Hematopoietic multipotent progenitor cell treated with erythropoietin and hydrocortisone succinate and interleukin-3 and kit ligand, for 6 days (in vitro differentiated cells): ENCODE measurements at regions not wholly inside any gene's neighbourhood (a gene's known extent, or its start where the extent isn't known, plus 50 kb on each side); places are given as distances from the start of the nearest gene placed in this dataset.
"Not testable (repeated sequence)": the region's sequence is repeated elsewhere in the genome, so short reads cannot be mapped to it uniquely, and the experiment has no call there.

ENCODE experiments used
- DNase-seq: peaks from one replicate; pipeline ENCODE4 v3.0.0-alpha.2; 2015

DNA sequence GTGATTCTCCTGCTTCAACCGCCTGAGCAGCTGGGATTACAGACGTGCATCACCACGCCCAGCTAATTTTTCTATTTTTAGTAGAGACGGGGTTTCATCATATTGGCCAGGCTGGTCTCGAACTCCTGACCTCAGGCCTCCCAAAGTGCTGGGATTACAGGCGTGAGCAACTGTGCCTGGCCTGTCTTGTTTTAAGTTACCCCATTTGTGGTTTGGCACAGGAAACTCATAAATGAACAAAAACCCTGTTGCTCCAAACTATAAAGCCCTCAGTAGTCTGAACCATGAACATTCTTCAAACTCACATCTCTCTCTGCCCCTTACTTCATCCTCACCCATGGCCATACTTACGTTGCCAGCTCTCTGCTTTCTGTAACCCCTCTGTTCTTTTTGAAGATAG lies 61.7 kb downstream of the RHOU start:
- DNase-seq: not testable (repeated sequence)

DNA sequence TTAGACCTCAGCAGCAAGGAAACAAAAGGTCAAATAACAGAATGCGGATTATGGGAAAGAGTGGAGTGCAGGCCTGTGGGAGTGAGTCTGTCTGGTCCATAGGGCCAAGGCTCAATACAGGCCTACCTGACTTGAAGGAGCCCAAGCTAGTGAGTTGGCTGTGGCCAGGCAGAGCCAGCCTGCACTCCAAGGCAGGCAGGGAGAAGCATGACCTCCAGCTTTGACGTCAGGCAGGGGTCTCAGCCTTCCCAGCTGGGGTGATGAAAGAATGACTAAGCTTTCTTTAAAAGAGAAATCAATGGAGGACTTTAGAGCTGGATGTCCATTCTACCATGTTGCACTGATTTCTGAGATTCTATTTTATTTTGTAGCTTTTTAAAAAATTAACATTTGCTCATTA lies 62.8 kb downstream of the RHOU start:
- DNase-seq: no peak

- DNase-seq: no peak
Observed at GRCh38 chr1:228798548-228798947, 63.3 kb downstream of the RHOU start.

DNA sequence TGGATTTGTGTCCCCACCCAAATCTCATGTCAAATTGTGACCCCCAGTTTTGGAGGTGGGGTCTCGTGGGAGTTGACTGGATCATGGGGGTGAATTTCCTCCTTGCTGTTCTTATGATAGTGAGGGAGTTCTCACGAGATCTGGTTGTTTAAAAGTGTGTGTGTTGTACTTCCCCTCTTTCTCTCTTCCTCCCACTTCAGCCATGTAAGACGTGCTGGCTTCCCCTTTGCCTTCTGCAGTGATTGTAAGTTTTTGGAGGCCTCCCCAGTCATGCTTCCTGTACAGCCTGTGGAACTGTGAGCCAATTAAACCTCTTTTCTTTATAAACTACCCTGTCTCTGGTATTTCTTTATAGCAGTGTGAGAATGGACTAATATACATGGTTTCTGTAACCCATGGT lies 64.6 kb downstream of the RHOU start:
- DNase-seq: no peak

DNA sequence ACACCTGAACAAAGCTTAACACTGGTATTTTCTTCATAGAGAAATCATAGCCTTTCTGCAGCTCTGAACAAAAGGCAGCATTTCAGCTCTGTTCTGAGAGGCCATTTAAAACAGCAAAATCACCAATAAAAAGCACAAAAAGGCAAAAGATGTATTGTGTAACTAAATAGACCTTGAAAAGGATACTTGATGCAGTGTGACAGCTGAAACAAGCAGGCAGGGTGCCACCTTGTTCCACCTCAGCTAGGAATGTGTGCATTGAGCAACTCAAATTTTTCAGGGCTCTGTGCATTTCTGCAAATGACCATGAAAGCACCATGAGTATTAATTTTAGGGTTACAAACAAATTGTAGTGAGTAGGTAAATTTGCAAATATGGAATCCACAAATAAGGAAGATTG lies 65.8 kb downstream of the RHOU start:
- DNase-seq: no peak

DNA sequence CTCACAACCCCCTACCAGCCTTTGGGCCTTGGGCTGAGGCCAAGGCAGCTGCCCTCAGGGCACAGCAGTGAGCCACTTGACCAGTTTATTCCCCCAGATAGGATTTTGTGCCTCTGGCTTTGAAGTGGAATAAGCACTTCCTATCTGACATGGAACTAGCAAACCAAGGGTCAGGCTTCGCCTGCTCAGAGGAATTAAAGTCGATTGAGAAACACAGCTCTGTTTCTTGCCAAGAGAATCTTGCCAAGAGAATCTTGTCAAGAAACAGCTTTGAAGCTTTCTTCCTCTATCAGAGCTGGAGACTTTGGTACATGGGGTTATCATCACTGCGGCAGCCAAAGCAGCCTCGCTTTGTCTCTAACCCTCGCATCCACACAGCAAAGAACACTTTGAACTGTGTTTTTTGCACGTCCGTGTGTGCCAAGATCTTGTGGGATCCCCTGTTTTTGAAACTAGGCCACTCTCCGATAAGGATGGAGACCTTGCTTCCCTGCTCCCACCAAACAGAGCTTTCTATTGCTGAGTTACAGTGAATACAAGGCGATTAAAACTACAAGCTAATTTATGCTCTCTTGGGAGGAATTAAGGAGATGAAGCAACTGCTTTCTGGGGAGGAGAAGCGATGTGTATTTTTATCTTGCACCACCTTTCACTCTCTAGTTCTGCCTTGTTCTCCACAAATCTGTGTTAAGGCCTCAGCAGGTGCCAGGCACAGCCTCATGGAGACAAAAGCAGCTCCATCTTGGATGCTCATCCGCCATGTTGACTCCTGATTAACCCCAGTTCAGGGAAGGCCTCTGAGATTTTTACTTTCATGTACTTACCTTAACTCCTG lies 67.3 kb downstream of the RHOU start:
- DNase-seq: no peak

GRCh38 chr1:228803421-228803820 lies 68.1 kb downstream of the RHOU start:
- no peak for DNase-seq

DNA sequence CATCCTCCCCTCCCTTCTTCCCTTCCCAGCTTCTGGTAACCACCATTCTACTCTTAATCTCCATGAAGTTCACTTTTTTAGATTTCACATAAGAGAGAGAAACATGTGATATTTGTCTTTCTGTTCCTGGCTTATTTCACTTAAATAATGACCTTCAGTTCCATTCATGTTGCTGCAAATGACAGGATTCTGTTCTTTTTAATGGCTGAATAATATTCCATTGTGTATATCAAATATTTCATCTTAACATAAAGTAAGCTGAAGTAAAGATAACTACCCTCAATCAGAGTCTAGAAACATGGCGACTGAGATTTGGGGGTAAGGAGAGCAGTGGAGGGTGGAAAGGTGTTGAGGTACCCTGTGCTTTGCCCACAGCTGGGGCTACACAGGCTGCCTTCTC lies 68.9 kb downstream of the RHOU start:
- DNase-seq: no peak

DNA sequence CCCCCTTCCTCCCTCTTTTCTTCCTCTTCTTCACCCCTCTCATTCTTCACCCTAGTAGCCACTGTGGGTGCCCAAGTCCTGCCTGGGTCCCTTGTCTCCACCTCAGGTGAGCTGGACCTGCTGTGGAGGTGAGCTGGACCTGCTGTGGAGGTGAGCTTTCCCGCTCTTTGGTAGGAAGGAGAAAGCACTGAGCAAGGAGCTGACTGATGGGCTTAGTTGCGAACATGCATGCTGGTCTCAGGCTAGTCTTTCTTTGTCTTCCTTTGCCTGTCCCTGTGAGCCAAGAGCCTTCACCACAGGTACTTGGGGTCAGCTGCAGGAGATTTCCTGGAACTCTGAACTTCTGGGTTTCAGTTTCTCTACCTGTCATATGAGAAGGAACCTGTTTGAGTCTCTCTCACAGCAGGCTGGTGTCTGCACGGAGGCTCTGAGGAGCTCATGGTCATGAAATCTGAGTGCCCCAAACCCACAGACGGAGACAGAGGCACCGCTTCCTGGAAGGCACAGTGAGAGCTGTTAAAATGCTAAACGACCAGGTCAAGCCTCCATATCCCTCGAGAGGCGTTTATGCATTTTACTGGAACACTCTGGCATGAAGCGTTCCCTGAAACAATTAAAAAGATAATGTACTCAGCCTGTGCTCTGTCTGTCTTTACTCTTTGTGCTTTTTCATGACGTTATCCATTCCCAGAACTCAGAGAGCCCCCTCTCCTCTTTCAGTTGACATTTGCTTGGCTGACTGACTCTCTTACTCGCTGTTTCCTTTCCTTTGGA lies 69.5 kb downstream of the RHOU start:
- DNase-seq: no peak

DNA sequence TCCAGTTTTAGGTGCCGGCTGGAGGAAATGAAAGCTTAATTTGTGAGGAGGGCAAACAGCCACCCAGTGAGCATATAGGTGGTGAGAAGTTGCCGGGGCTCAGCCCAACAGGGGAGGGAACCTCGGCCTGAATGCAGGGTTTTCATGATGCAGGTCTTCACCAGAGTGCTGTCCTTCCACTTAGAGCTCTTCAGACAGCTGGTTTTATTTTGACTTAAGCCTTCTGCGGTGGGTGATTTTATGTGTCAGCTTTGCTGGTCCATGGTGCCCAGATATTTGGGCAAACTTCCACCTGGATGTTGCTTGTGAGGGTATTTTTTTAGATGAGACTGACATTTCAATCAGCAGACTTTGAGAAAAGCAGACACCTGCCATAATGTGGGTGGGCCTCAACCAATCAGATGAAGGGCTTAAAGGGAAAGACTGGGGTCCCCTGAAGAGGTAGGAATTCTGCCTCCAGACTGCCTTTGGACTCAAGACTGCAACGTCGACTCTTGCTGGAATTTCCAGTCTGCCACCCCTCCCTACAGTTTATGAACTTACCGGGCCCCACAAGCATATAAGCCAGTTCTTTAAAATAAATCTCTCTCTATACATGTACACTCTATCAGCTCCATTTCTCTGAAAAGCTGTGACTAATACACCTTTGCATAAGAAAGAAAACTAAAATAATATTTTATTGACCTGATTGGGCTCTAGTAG lies 72.8 kb downstream of the RHOU start:
- no peak for DNase-seq

DNA sequence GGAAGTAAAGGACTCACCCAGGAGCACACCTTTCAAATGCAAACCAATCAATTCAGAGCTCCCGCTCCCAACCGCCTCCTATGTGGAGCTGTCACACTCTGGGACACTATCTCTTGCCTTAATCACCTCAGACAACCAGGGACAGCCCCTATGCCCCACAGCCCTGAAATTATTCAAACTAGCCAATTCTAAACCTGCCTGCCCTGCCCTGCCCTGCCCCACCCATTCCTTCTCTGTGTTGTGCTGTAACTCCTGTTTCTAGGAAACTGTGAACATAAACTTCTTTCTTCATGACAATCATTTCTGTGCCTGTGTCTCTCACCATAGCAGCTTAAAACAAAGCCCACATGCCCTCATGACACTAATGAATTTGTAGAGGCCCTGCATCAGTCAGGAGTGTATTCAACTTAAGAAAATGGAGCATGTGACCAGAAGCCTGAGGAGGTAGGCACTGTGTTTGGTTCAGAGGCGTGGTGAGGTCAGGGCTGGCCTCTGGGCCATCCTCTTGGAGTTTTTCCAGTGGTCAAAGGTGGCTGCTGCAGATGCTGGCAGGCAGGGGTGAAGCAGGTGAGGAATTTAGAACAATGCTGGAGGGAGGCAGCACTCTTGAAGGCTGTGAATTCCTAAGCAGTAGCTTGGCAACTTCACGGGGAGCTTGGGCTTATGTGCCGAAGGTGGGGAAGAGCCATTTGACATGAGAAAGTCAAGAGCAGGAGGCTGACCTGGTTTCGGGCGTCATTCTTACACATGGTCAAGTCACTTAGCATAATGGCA lies 74.5 kb downstream of the RHOU start:
- DNase-seq: peak; percentile 7

- no peak for DNase-seq
Observed at GRCh38 chr1:228810395-228810758, 75.1 kb downstream of the RHOU start.

- DNase-seq: no peak
Observed at GRCh38 chr1:228810878-228811711, 75.8 kb downstream of the RHOU start.

- DNase-seq: no peak
Observed at GRCh38 chr1:228811712-228812305, 76.5 kb downstream of the RHOU start.

DNA sequence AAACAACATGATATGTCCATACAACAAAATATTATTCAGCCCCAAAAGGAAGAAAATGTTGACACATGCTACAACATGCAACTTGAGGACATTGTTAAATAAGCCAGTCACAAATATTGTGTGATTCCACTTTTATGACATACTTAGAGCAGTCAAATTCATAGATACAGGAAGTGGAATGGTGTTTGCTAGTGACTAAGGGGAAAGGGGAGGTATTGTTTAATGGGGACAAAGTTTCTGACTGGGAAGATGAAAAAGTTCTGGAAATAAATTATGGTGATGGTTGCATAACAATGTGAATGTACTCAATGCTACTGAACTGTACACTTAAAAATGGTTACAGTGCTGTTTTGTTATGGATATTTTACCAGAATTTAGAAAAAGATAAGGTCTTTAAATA lies 77.7 kb downstream of the RHOU start:
- DNase-seq: no peak

- no peak for DNase-seq
Observed at GRCh38 chr1:228814176-228814575, 78.9 kb downstream of the RHOU start.

DNA sequence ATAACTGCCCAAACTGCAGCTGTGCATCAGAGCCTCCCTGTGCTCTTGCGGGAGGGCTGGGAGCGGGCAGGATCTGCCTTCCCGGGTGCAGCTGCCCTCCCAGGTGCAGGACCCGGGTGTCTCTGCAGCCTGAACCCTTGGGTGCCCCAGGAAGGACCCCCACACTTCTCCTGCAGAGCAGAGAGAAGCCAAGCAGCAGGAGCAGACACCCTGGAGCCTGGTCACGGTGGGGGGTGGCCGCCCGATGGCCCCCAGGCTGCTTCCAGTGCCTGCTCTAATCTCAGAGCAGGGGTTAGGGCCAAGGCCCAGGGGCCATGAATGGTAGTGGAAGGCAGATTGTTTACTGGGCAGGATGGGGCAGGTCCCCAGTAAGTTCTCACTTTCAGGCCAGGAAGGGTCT lies 83.0 kb downstream of the RHOU start:
- no peak for DNase-seq

DNA sequence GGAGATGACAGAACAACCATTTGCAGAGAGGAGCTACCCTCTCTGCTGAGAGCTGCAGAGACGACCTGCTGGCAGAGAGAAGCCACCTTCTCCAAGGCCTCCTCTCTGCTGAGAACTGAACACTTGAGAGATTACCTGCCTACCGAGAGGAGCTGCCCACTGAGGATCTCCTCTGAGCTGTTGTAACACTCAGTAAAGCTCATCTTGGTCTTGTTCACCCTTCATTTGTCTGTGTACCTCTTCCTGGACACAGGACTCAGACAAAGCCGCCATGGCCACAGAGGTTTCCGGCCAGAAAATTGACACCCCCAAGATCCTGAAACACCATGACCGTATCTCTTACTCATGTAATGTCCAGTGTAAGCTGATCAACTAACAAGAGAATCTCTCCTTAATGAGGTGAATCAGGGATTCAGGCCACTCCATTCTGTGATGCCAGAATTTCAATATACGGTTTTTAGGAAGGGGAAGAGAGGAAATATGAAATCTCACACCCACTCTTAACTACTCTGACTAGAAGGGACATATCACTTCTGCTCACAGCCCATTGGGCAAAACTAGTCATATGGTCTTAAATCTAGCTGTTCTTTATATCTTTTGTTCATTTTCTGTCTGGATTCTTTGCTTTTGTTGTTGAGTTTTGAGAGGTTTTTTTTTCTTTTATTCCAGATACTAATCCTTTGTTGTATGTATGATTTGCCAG lies 83.8 kb downstream of the RHOU start:
- no peak for DNase-seq

GRCh38 chr1:228821252-228821651 lies 86.0 kb downstream of the RHOU start:
- no peak for DNase-seq

- no peak for DNase-seq
Observed at GRCh38 chr1:228823200-228823599, 87.9 kb downstream of the RHOU start.

GRCh38 chr1:228824366-228824765 lies 89.1 kb downstream of the RHOU start:
- DNase-seq: no peak
